Naive thymus-derived CD4-positive, alpha-beta T cell (primary cell): ENCODE measurements at regions not wholly inside any gene's neighbourhood (a gene's known extent, or its start where the extent isn't known, plus 50 kb on each side); places are given as distances from the start of the nearest gene placed in this dataset.

Experiments
- ATAC-seq: fragments of 150-1000 bp; cut with Tn5 transposase; 2 replicates; pipeline ENCODE4 v1.10.0; 2021; ENCODE audit warnings: mild to moderate bottlenecking, moderate library complexity
- CTCF ChIA-PET: fragments of 350-600 bp; sonication (Branson Sonifier 250); formaldehyde crosslinking; loops from one replicate; lab custom pipeline; 2021; ENCODE audit warnings: antibody characterized with exemption; lab: Charles Lee
- POLR2A ChIA-PET: fragments of 350-600 bp; sonication (Branson Sonifier 250); formaldehyde crosslinking; loops from one replicate; lab custom pipeline; 2021; ENCODE audit warnings: antibody characterized with exemption, inconsistent platforms; lab: Charles Lee
- DNase-seq, 9 donors: peaks; one replicate each; pipeline versions ENCODE4 v3.0.0 to v3.0.0-alpha.2; 2020 to 2022; ENCODE audit warnings: mixed read lengths in 1 of 9
- H3K27ac ChIP-seq: one replicate; pipeline ENCODE4 v1.7.0; 2013; ENCODE audit warnings: mild to moderate bottlenecking, low read depth, low read length, moderate library complexity
- H3K27me3 ChIP-seq, 2 donors: one replicate each; pipeline ENCODE4 v1.7.0; 2013; ENCODE audit warnings: low read length in 2 of 2, mild to moderate bottlenecking in 2 of 2, moderate library complexity in 2 of 2; ENCODE audit not compliant: control insufficient read depth in 2 of 2, insufficient read depth in 2 of 2
- H3K36me3 ChIP-seq, 3 experiments: 1 replicate in 2 of 3; 2 replicates in 1 of 3; pipeline ENCODE4 v1.7.0; 2013; ENCODE audit warnings: low read length in 3 of 3, mild to moderate bottlenecking in 3 of 3, moderate library complexity in 1 of 3; ENCODE audit not compliant: insufficient read depth in 3 of 3, control insufficient read depth in 2 of 3
- H3K4me1 ChIP-seq, 2 donors: one replicate each; pipeline ENCODE4 v1.7.0; 2013; ENCODE audit warnings: low read length in 2 of 2, mild to moderate bottlenecking in 2 of 2, moderate library complexity in 1 of 2; ENCODE audit not compliant: control insufficient read depth in 2 of 2, insufficient read depth in 2 of 2
- H3K4me3 ChIP-seq: 2 replicates; pipeline ENCODE4 v1.7.0; 2013; ENCODE audit warnings: mild to moderate bottlenecking, low read length
- H3K9me3 ChIP-seq, 3 experiments: 1 replicate in 2 of 3; 2 replicates in 1 of 3; pipeline ENCODE4 v1.7.0; 2013; ENCODE audit warnings: low read length in 3 of 3; ENCODE audit not compliant: control insufficient read depth in 2 of 3
- H3K27ac Mint-ChIP-seq, 9 donors: one replicate each; pipeline ENCODE4 v1.8.0; 2020 to 2022; ENCODE audit warnings: mixed read lengths in 9 of 9, mild to moderate bottlenecking in 8 of 9, moderate library complexity in 5 of 9, inconsistent platforms in 2 of 9
- H3K27me3 Mint-ChIP-seq, 5 donors: one replicate each; pipeline ENCODE4 v1.8.0; 2021 to 2022; ENCODE audit warnings: mixed read lengths in 5 of 5, mild to moderate bottlenecking in 1 of 5
- H3K36me3 Mint-ChIP-seq, 5 donors: one replicate each; pipeline ENCODE4 v1.8.0; 2020 to 2022; ENCODE audit warnings: mixed read lengths in 5 of 5, mild to moderate bottlenecking in 3 of 5, inconsistent platforms in 1 of 5
- H3K4me1 Mint-ChIP-seq, 7 donors: one replicate each; pipeline ENCODE4 v1.8.0; 2020 to 2022; ENCODE audit warnings: mixed read lengths in 7 of 7, mild to moderate bottlenecking in 3 of 7, inconsistent platforms in 1 of 7
- H3K4me3 Mint-ChIP-seq, 10 donors: one replicate each; pipeline ENCODE4 v1.8.0; 2020 to 2022; ENCODE audit warnings: mild to moderate bottlenecking in 10 of 10, mixed read lengths in 10 of 10, moderate library complexity in 6 of 10, inconsistent platforms in 2 of 10
- H3K9me3 Mint-ChIP-seq, 11 donors: one replicate each; pipeline ENCODE4 v1.8.0; 2020 to 2022; ENCODE audit warnings: mixed read lengths in 11 of 11, mild to moderate bottlenecking in 4 of 11, inconsistent platforms in 1 of 11, moderate library complexity in 1 of 11
- intact Hi-C, 2 donors: fragments of 100-400 bp; cut with micrococcal nuclease; formaldehyde crosslinking; loops; one replicate each; pipeline ENCODE4 v1.15.1; 2023

DNA sequence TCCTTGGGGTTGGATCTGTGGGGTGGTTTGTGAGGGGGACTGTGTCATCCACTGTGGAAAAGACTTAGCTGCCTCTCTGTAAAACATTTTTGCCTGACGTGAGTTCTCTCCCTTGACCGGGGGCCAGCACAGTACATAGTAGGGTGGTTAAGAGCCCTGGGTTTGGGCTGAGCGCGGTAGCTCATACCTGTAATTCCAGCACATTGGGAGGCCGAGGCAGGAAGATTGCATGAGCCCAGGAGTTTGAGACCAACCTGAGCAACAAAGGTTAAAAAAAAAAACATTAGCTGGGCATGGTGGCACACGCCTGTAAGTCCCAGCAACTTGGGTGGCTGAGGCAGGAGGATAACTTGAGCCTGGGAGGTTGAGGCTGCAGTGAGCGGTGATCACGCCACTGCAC, 74.7 kb upstream of the WNT7B start:
- DNase-seq: no peak
- POLR2A ChIA-PET: interaction anchor here (0.5 to 6.8 kb wide), 5 partner anchors 9 to 202 kb away, joined by 3 to 104 read pairs (median 46); no protein-coding TSS in a partner anchor

DNA sequence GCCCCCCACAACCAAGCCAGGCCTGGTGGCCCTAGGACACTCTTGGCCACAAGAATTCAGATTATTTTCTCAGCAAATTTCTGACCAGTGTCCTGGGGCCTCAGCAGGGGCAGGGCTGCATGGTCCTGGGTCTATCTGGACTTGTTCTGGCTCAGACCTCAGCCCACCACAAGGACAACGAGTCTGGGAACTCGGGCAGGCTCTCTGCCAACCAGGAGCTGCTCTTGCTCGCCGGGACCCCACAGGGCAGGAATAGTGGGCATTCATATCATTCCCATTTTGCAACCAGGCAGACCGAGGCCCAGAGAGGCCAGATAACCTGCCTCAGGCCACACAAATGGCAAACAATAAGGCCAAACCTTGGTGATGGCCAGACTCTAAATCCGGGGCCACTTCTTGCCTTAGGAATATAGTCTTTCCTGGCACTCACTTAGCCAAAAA, 75.4 kb upstream of the WNT7B start:
- Mint-ChIP-seq H3K4me3 (peak overlapping the region; percentile 85 to 96 (median 93)), H3K9me3 (peaks cover 0 to 2% (median 0%) of the 10 kb centered on the region in 11 donors), H3K27ac (peak overlapping the region; percentile 89 to 98 (median 94)), H3K36me3 (peaks cover 0 to 3% (median 0%) of the 10 kb centered on the region in 5 donors), H3K27me3 (no peaks in the 10 kb centered on the region), H3K4me1 (peaks cover 26 to 81% (median 63%) of the 10 kb centered on the region in 7 donors)
- no peak for DNase-seq
- peak overlapping the region; percentile 92 for H3K27ac ChIP-seq
- no peak for ATAC-seq
- POLR2A ChIA-PET: interaction anchor here (0.9 to 6.8 kb wide), 7 partner anchors 9 to 40 kb away, joined by 3 to 104 read pairs (median 13); no protein-coding TSS in a partner anchor
- H3K36me3 ChIP-seq: no peaks in the 10 kb centered on the region
- CTCF ChIA-PET: interaction anchor here (1.0 to 1.3 kb wide), 2 partner anchors 16 to 18 kb away, joined by 3 to 5 read pairs; no protein-coding TSS in a partner anchor
- H3K9me3 ChIP-seq: no peaks in the 10 kb centered on the region
- H3K27me3 ChIP-seq: no peaks in the 10 kb centered on the region
- peak overlapping the region; percentile 68 for H3K4me3 ChIP-seq
- intact Hi-C loops: loop anchor here (2.0 to 5.0 kb wide), 3 partner anchors 16 to 245 kb away; partner anchors contain the start of gene GTSE1 (in 2 of the 2)
- H3K4me1 ChIP-seq: peaks cover 20 to 42% of the 10 kb centered on the region in 2 donors

More for the DNA sequence above, 74.7 kb upstream of the WNT7B start:
- peaks cover 21 to 78% (median 59%) of the 10 kb centered on the region in 7 donors for H3K4me1 Mint-ChIP-seq
- CTCF ChIA-PET: interaction anchor here (0.6 to 1.0 kb wide), 2 partner anchors 8 to 19 kb away, joined by 3 read pairs; no protein-coding TSS in a partner anchor
- Histone ChIP-seq H3K36me3 (no peaks in the 10 kb centered on the region), H3K27me3 (no peaks in the 10 kb centered on the region), H3K9me3 (no peaks in the 10 kb centered on the region), H3K4me3 (no peak overlapping the region), H3K4me1 (peaks cover 20 to 37% of the 10 kb centered on the region in 2 donors), H3K27ac (peak overlapping the region; percentile 92)
- peaks cover 0 to 3% (median 0%) of the 10 kb centered on the region in 5 donors for H3K36me3 Mint-ChIP-seq
- ATAC-seq: no peak
- peak overlapping the region in 9 of 10 donors; percentile 20 to 95 (median 85) for H3K4me3 Mint-ChIP-seq
- peak overlapping the region; percentile 11 to 98 (median 92) for H3K27ac Mint-ChIP-seq
- intact Hi-C loops: loop anchor here (2.0 to 5.0 kb wide), 3 partner anchors 15 to 246 kb away; partner anchors contain the start of gene GTSE1 (in 2 of the 2)
- peaks cover 0 to 2% (median 0%) of the 10 kb centered on the region in 11 donors for H3K9me3 Mint-ChIP-seq
- H3K27me3 Mint-ChIP-seq: no peaks in the 10 kb centered on the region

DNA sequence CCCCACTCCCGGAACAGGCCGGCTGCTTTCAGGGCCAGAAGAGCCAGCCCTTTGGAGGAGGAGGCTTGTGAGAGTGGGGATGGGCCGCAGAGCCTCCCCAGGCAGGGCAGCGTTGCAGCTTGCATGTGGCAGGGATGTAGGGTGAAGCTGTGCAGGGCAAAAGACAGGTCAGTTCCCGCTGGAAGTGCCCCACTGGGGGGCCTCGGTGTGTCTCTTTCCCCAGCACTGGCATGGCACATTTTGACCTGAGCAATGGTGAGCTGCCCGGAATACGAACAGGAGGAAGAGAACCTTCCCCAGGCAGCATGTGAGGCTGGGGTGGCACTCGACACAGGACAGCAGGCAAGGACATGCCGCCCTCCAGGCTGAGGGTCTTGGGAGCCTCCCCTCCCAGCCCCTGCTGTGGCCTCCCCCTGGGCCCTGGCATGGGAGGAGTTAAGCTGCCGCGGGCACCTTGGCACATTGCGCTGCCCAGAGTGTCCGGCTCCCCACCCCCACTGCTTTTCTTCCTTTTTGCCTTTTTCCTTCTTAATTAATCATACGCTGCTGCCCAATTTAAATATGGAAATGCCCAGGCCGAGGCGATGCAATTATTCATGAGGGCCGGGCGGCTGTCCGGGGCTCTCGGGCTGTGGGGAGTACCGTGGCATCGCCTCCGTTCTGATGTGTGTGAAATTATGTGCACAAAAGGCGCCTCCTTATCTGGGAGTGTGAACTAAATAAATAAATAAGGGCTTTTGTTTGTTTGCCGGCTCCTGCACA, 76.0 kb upstream of the WNT7B start:
- Mint-ChIP-seq H3K27me3 (no peaks in the 10 kb centered on the region), H3K9me3 (peaks cover 0 to 2% (median 0%) of the 10 kb centered on the region in 11 donors), H3K4me1 (peaks cover 30 to 84% (median 68%) of the 10 kb centered on the region in 7 donors), H3K4me3 (peak overlapping the region; percentile 85 to 96 (median 93)), H3K27ac (peak overlapping the region; percentile 89 to 98 (median 94)), H3K36me3 (peaks cover 0 to 3% (median 0%) of the 10 kb centered on the region in 5 donors)
- peak overlapping the region; percentile 68 for H3K4me3 ChIP-seq
- H3K4me1 ChIP-seq: peaks cover 24 to 49% of the 10 kb centered on the region in 2 donors
- ATAC-seq (peak; percentile 4), DNase-seq (no peak)
- peak overlapping the region; percentile 92 for H3K27ac ChIP-seq
- no peaks in the 10 kb centered on the region for H3K36me3 ChIP-seq
- no peaks in the 10 kb centered on the region for H3K9me3 ChIP-seq
- no peaks in the 10 kb centered on the region for H3K27me3 ChIP-seq
- intact Hi-C loops: loop anchor here (1.0 to 5.0 kb wide), 6 partner anchors 9 to 244 kb away; partner anchors contain the start of gene GTSE1 (in 2 of the 2)
- POLR2A ChIA-PET: interaction anchor here (1.0 to 6.8 kb wide), 9 partner anchors 10 to 96 kb away, joined by 3 to 104 read pairs (median 10); no protein-coding TSS in a partner anchor
- CTCF ChIA-PET: interaction anchor here (1.3 to 2.3 kb wide), 2 partner anchors 8 to 16 kb away, joined by 5 to 9 read pairs; no protein-coding TSS in a partner anchor

DNA sequence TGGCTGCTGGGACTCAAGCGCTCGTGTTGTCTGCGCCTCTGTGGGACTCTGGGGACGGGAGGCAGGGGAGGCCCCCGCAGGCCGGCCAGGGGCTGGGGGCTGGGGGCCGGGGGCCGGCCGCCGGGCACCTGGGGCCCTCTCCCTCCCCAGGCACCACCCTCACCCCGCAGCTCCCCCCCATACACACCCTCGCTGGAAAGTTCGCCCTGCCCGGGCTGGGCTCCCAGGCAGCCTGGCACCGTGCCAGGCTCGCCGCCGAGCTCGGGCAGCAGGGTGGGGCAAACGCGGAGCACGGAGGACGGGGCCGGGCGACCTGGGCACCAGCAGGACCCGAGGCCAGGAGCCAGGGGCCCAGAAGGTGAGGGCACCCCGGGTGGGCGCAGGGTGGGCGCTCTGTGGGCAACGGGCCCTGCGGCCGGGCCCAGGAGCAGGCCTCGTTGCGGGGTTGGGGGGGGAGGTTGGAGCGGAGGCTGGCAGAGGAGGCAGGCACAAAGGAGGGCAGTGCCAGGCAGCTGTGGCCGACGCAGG, 76.7 kb upstream of the WNT7B start:
- Mint-ChIP-seq H3K4me1 (peaks cover 30 to 85% (median 67%) of the 10 kb centered on the region in 7 donors), H3K4me3 (peak overlapping the region; percentile 85 to 96 (median 93))
- peak overlapping the region; percentile 71 for H3K4me3 ChIP-seq

DNA sequence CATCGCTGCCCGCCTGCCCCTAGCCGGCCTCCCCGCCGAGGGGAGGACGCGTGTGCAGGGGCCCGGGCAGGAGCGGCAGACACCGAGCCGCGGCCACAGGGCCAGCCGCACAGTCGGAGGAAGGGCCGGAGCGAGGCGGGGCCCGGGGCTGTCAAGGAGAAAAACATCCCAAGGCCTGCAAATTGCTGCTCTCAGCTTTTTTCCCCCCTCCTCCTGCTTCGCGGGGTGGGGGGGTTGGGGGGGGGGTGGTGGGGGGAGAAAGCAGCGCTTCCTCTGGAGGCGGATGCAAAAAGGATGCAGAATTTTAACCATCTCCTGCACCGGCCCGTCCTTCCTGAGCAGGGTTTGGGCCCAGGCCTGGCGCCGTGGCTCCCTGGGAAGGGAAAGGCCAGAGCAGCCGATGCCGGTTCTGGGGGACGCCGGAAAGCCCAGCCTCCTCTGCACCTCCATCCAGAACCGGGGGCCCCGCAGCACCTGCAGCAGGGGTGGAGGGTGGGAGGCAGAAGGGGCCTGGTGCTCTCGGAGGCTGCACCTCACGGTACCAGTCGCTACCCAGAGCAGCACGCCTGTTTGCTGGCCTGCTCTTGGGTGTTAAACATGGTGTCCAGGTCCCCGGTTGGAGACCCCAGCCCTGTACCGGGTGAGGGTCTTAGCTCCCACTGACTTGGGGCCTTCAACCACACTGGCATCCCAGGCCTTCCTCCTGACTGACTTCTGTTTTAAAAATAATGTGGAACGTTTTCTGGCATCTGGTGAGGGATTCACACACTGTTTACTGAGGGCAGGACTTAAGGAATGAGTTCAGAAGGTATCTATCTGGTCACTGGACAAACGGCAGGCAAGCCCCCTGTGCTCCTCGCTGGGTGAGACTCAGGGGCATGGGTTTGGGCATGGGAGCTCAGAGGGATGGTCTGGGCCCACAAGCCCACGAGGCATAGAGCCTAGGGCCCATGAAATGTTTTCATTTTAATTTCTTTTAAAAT, 77.4 kb upstream of the WNT7B start:
- Histone ChIP-seq H3K9me3 (no peaks in the 10 kb centered on the region), H3K27me3 (no peaks in the 10 kb centered on the region), H3K36me3 (no peaks in the 10 kb centered on the region), H3K27ac (peak overlapping the region; percentile 92), H3K4me3 (peak overlapping the region; percentile 71), H3K4me1 (peaks cover 25 to 58% of the 10 kb centered on the region in 2 donors)
- Mint-ChIP-seq H3K4me1 (peaks cover 30 to 86% (median 70%) of the 10 kb centered on the region in 7 donors), H3K36me3 (peaks cover 0 to 3% (median 0%) of the 10 kb centered on the region in 5 donors), H3K27me3 (no peaks in the 10 kb centered on the region), H3K4me3 (peak overlapping the region; percentile 78 to 96 (median 92)), H3K27ac (peak overlapping the region; percentile 92 to 99 (median 96)), H3K9me3 (peaks cover 0 to 2% (median 0%) of the 10 kb centered on the region in 11 donors)
- peak; percentile 56 for ATAC-seq
- DNase-seq: peak in 7 of 9 donors; percentile 40 to 71 (median 65)
- intact Hi-C loops: loop anchor here (1.0 to 5.0 kb wide), 3 partner anchors 15 to 243 kb away; partner anchors contain the start of gene GTSE1 (in 2 of the 2)
- ChIA-PET CTCF (interaction anchor here (2.3 kb wide), 1 partner anchor 10 kb away, joined by 9 read pairs; no protein-coding TSS in a partner anchor), POLR2A (interaction anchor here (0.5 to 6.8 kb wide), 10 partner anchors 11 to 736 kb away, joined by 3 to 104 read pairs (median 8); no protein-coding TSS in a partner anchor)

More for the DNA sequence above, 76.7 kb upstream of the WNT7B start:
- intact Hi-C loops: loop anchor here (1.0 to 5.0 kb wide), 7 partner anchors 9 to 244 kb away; partner anchors contain the start of gene GTSE1 (in 2 of the 2)
- peak; percentile 67 for ATAC-seq
- H3K36me3 ChIP-seq: no peaks in the 10 kb centered on the region
- POLR2A ChIA-PET: interaction anchor here (0.5 to 6.8 kb wide), 9 partner anchors 11 to 737 kb away, joined by 3 to 104 read pairs (median 10); no protein-coding TSS in a partner anchor
- Mint-ChIP-seq H3K9me3 (peaks cover 0 to 2% (median 0%) of the 10 kb centered on the region in 11 donors), H3K27ac (peak overlapping the region; percentile 89 to 98 (median 94)), H3K27me3 (no peaks in the 10 kb centered on the region), H3K36me3 (peaks cover 0 to 3% (median 0%) of the 10 kb centered on the region in 5 donors)
- DNase-seq: peak; percentile 55 to 75 (median 70)
- H3K27ac ChIP-seq: peak overlapping the region; percentile 92
- CTCF ChIA-PET: interaction anchor here (1.3 to 2.3 kb wide), 2 partner anchors 9 to 17 kb away, joined by 5 to 9 read pairs; no protein-coding TSS in a partner anchor
- no peaks in the 10 kb centered on the region for H3K9me3 ChIP-seq
- H3K4me1 ChIP-seq: peaks cover 25 to 52% of the 10 kb centered on the region in 2 donors
- no peaks in the 10 kb centered on the region for H3K27me3 ChIP-seq
